Bronchial epithelial cell (primary cell): ENCODE measurements at regions not wholly inside any gene's neighbourhood (a gene's known extent, or its start where the extent isn't known, plus 50 kb on each side); places are given as distances from the start of the nearest gene placed in this dataset.

Experiments
- DNase-seq: peaks from one replicate; pipeline ENCODE4 v3.0.0-alpha.2; 2010; ENCODE audit warnings: low read depth
- FAIRE-seq: peaks from 2 replicates; lab custom pipeline; 2011; peaks lifted over from hg19 to GRCh38; lab: Jason Lieb, UNC
- H3K27me3 ChIP-seq: 2 replicates; pipeline ENCODE4 v1.5.1; 2011; ENCODE audit warnings: low read length; ENCODE audit not compliant: control insufficient read depth, insufficient read depth
- H3K36me3 ChIP-seq: 2 replicates; pipeline ENCODE4 v1.5.1; 2011; ENCODE audit warnings: low read length; ENCODE audit not compliant: control insufficient read depth, insufficient read depth
- H3K4me3 ChIP-seq: 2 replicates; pipeline ENCODE4 v1.5.1; 2011; ENCODE audit warnings: mild to moderate bottlenecking, low read depth, low read length, control low read depth
- TF ChIP-seq, protein P1 (sequence below): IDR thresholded peaks from 2 replicates; pipeline ENCODE4 v1.5.1; 2011; ENCODE audit warnings: mild to moderate bottlenecking, moderate library complexity, low read length, control low read depth, inconsistent platforms; ENCODE audit not compliant: insufficient read depth, severe bottlenecking

DNA sequence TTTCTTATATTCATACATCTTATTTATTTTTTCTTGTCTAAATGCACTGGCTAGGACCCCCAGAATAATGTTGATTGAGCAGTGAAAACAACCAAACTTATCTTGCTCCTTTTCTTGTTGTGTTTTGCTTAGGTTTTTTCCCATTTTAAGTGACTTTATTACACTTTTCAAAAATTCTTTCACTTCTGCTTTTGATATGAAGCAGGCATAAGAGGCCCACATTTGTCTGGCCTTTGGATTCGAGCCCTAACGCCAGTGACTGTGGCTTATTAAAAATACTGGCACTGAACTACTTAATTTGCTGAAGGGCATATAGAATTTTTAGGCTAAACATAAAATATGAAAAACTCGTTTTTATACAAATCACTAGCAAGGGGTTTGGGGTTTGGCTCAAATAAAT lies 197.0 kb downstream of the ASB9 start:
- Histone ChIP-seq H3K36me3 (no peaks in the 10 kb centered on the region), H3K4me3 (no peak overlapping the region), H3K27me3 (no peaks in the 10 kb centered on the region)
- no peak for DNase-seq
- no peak for FAIRE-seq
- TF ChIP-seq, protein P1, sequence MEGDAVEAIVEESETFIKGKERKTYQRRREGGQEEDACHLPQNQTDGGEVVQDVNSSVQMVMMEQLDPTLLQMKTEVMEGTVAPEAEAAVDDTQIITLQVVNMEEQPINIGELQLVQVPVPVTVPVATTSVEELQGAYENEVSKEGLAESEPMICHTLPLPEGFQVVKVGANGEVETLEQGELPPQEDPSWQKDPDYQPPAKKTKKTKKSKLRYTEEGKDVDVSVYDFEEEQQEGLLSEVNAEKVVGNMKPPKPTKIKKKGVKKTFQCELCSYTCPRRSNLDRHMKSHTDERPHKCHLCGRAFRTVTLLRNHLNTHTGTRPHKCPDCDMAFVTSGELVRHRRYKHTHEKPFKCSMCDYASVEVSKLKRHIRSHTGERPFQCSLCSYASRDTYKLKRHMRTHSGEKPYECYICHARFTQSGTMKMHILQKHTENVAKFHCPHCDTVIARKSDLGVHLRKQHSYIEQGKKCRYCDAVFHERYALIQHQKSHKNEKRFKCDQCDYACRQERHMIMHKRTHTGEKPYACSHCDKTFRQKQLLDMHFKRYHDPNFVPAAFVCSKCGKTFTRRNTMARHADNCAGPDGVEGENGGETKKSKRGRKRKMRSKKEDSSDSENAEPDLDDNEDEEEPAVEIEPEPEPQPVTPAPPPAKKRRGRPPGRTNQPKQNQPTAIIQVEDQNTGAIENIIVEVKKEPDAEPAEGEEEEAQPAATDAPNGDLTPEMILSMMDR = no peak

- Histone ChIP-seq H3K4me3 (no peak overlapping the region), H3K36me3 (no peaks in the 10 kb centered on the region), H3K27me3 (no peaks in the 10 kb centered on the region)
- TF ChIP-seq, protein P1 = no peak
- FAIRE-seq (no peak), DNase-seq (no peak)
These were observed 197.6 kb downstream of the ASB9 start for GRCh38 chrX:15072259-15072658.

DNA sequence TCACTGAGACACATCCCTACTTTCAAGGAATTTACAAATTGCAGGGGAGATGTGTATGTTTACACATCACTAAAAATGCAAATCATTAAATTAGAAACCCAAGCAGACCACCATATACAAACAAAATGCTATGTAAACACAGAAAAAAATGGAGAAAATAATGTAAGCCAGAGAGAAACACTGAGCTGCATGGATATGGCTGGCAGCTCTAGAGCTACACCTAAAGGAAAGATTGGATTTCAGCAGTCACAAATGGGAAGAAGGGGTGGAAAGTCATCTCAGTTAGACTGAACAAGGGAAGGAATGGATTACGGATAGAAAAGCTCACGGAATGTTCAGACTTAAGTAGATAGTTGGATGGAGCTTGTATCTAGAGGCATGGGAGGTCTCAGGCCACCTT lies 186.3 kb downstream of the MOSPD2 start:
- DNase-seq (no peak), FAIRE-seq (no peak)
- TF ChIP-seq, protein P1 = no peak
- Histone ChIP-seq H3K36me3 (no peaks in the 10 kb centered on the region), H3K27me3 (no peaks in the 10 kb centered on the region), H3K4me3 (no peak overlapping the region)

GRCh38 chrX:15056044-15056443 lies 182.8 kb downstream of the MOSPD2 start:
- FAIRE-seq (no peak), DNase-seq (peak; percentile 55)
- TF ChIP-seq, protein P1 = no peak
- Histone ChIP-seq H3K4me3 (no peak overlapping the region), H3K36me3 (no peaks in the 10 kb centered on the region), H3K27me3 (no peaks in the 10 kb centered on the region)

GRCh38 chrX:15055146-15055930 lies 182.1 kb downstream of the MOSPD2 start:
- FAIRE-seq = no peak
- Histone ChIP-seq H3K27me3 (no peaks in the 10 kb centered on the region), H3K36me3 (no peaks in the 10 kb centered on the region), H3K4me3 (no peak overlapping the region)
- peak; percentile 20 for DNase-seq
- TF ChIP-seq, protein P1 = no peak

DNA sequence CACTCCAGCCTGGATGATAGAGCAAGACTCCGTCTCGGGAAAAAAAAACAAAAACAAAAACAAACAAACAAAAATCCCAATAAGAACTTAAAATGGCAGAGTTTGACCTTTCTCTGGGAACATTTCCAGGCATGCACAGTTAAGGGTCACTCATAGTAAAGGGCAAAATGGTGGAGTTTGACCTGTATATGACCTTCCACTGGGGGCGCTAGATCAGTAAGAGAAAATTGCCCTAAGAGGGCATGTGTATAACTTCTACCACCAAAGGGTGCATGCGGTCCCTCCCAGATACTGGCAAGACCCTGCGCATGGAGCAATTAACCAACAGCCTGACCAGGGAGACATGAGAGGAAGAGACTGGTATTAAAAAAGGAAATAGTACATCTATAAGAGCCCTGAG lies 177.2 kb downstream of the MOSPD2 start:
- Histone ChIP-seq H3K27me3 (no peaks in the 10 kb centered on the region), H3K36me3 (no peaks in the 10 kb centered on the region), H3K4me3 (no peak overlapping the region)
- DNase-seq = no peak
- TF ChIP-seq, protein P1 = no peak
- FAIRE-seq = no peak
